ENCODE measurements at regions not wholly inside any gene's neighbourhood (a gene's known extent, or its start where the extent isn't known, plus 50 kb on each side); places are given as distances from the start of the nearest gene placed in this dataset.

- TF ChIP-seq CTCF (IDR thresholded peaks at IDR 0.05; ENCODE audit: low read length) (no peak), EZH2phosphoT487 (IDR thresholded peaks at IDR 0.05; ENCODE audit: low read length) (no peak)
Measured at GRCh38 chr5:33267801-33268200, 173.0 kb upstream of the TARS1 start.
